ENCODE measurements at regions not wholly inside any gene's neighbourhood (a gene's known extent, or its start where the extent isn't known, plus 50 kb on each side); places are given as distances from the start of the nearest gene placed in this dataset.

- H3K9me1 ChIP-seq (ENCODE audit: control insufficient read depth, extremely low read depth, insufficient read depth, low read length), result no peaks in the 10 kb centered on the region
- no peaks in the 10 kb centered on the region for H3K4me1 ChIP-seq (ENCODE audit: control insufficient read depth, extremely low read depth, insufficient read depth, low read length)
- no peaks in the 10 kb centered on the region for H3K79me2 ChIP-seq (ENCODE audit: control insufficient read depth, insufficient read depth, low read length)
- no peaks in the 10 kb centered on the region for H3K27me3 ChIP-seq (ENCODE audit: control insufficient read depth, extremely low read depth, insufficient read depth, low read length)
- no peaks in the 10 kb centered on the region for H3K36me3 ChIP-seq (ENCODE audit: control insufficient read depth in 2 of 2, extremely low read depth in 1 of 2, insufficient read depth in 2 of 2, low read length in 2 of 2)
- H3K9me3 ChIP-seq (ENCODE audit: control insufficient read depth, low read depth, low read length), result no peaks in the 10 kb centered on the region
- no peak overlapping the region for H3K27ac ChIP-seq (ENCODE audit: control insufficient read depth, insufficient read depth, low read length)
- DNase-seq (ENCODE audit: low read depth, low spot score), result no peak
- no peak overlapping the region for H3K4me2 ChIP-seq (ENCODE audit: control insufficient read depth, extremely low read depth, insufficient read depth, low read depth, low read length)
- dilution Hi-C loops (cut with MboI; ENCODE audit: extremely low pct_ligation_motif_present, low sequenced_read_pairs), result no loop called here
- H3K9ac ChIP-seq (ENCODE audit: control insufficient read depth, extremely low read depth, insufficient read depth, low read length), result no peak overlapping the region
- TF ChIP-seq EZH2 (IDR thresholded peaks at IDR 0.05; ENCODE audit: low read length) (no peak), CTCF (optimal IDR thresholded peaks at IDR 0.05 in 1 of 3, IDR thresholded peaks at IDR 0.05 in 1 of 3, conservative IDR thresholded peaks at IDR 0.05 in 1 of 3; ENCODE audit: extremely low read depth in 1 of 3, insufficient read depth in 2 of 3, low read length in 3 of 3) (no peak)
- H4K20me1 ChIP-seq (ENCODE audit: control insufficient read depth, extremely low read depth, insufficient read depth, low read length), result no peaks in the 10 kb centered on the region
- FAIRE-seq, result no peak
- H3K4me3 ChIP-seq (ENCODE audit: control insufficient read depth in 2 of 3, extremely low read depth in 1 of 3, insufficient read depth in 2 of 3, low read depth in 1 of 3, low read length in 3 of 3), result no peak overlapping the region
- no peak overlapping the region for H2AFZ ChIP-seq (ENCODE audit: control insufficient read depth, low read length)
These were observed 790.3 kb upstream of the KCND2 start for GRCh38 chr7:119482671-119483070.

GRCh38 chr7:119483364-119483763 is 789.6 kb upstream of the KCND2 start:
- no peak overlapping the region for H3K27ac ChIP-seq (ENCODE audit: control insufficient read depth, insufficient read depth, low read length)
- H2AFZ ChIP-seq (ENCODE audit: control insufficient read depth, low read length), result no peak overlapping the region
- dilution Hi-C loops (cut with MboI; ENCODE audit: extremely low pct_ligation_motif_present, low sequenced_read_pairs), result no loop called here
- H3K36me3 ChIP-seq (ENCODE audit: control insufficient read depth in 2 of 2, extremely low read depth in 1 of 2, insufficient read depth in 2 of 2, low read length in 2 of 2), result no peaks in the 10 kb centered on the region
- no peaks in the 10 kb centered on the region for H3K4me1 ChIP-seq (ENCODE audit: control insufficient read depth, extremely low read depth, insufficient read depth, low read length)
- no peak overlapping the region for H3K9ac ChIP-seq (ENCODE audit: control insufficient read depth, extremely low read depth, insufficient read depth, low read length)
- H3K27me3 ChIP-seq (ENCODE audit: control insufficient read depth, extremely low read depth, insufficient read depth, low read length), result no peaks in the 10 kb centered on the region
- H4K20me1 ChIP-seq (ENCODE audit: control insufficient read depth, extremely low read depth, insufficient read depth, low read length), result no peaks in the 10 kb centered on the region
- TF ChIP-seq CTCF (optimal IDR thresholded peaks at IDR 0.05 in 1 of 3, IDR thresholded peaks at IDR 0.05 in 1 of 3, conservative IDR thresholded peaks at IDR 0.05 in 1 of 3; ENCODE audit: extremely low read depth in 1 of 3, insufficient read depth in 2 of 3, low read length in 3 of 3) (no peak), EZH2 (IDR thresholded peaks at IDR 0.05; ENCODE audit: low read length) (no peak)
- FAIRE-seq, result no peak
- H3K79me2 ChIP-seq (ENCODE audit: control insufficient read depth, insufficient read depth, low read length), result no peaks in the 10 kb centered on the region
- H3K9me3 ChIP-seq (ENCODE audit: control insufficient read depth, low read depth, low read length), result no peaks in the 10 kb centered on the region
- no peaks in the 10 kb centered on the region for H3K9me1 ChIP-seq (ENCODE audit: control insufficient read depth, extremely low read depth, insufficient read depth, low read length)
- no peak overlapping the region for H3K4me3 ChIP-seq (ENCODE audit: control insufficient read depth in 2 of 3, extremely low read depth in 1 of 3, insufficient read depth in 2 of 3, low read depth in 1 of 3, low read length in 3 of 3)
- H3K4me2 ChIP-seq (ENCODE audit: control insufficient read depth, extremely low read depth, insufficient read depth, low read depth, low read length), result no peak overlapping the region
- no peak for DNase-seq (ENCODE audit: low read depth, low spot score)

Measured in keratinocyte (primary cell).